Keratinocyte (primary cell): ENCODE measurements at regions not wholly inside any gene's neighbourhood (a gene's known extent, or its start where the extent isn't known, plus 50 kb on each side); places are given as distances from the start of the nearest gene placed in this dataset.

Experiments
- DNase-seq: peaks from one replicate; pipeline ENCODE4 v3.0.0-alpha.2; 2011; ENCODE audit warnings: low read depth, missing footprints, low spot score
- FAIRE-seq: peaks from 2 replicates; lab custom pipeline; 2011; peaks lifted over from hg19 to GRCh38; lab: Jason Lieb, UNC
- H2AFZ ChIP-seq: 2 replicates; pipeline ENCODE4 v1.6.0; 2012; ENCODE audit warnings: low read length, control low read depth, inconsistent platforms; ENCODE audit not compliant: control insufficient read depth
- H3K27ac ChIP-seq: 2 replicates; pipeline ENCODE4 v1.5.1; 2011; ENCODE audit warnings: low read length; ENCODE audit not compliant: control insufficient read depth, insufficient read depth
- H3K27me3 ChIP-seq: 3 replicates; pipeline ENCODE4 v1.6.0; 2011; ENCODE audit warnings: low read length; ENCODE audit not compliant: control insufficient read depth, insufficient read depth; ENCODE audit errors: extremely low read depth
- H3K36me3 ChIP-seq, 2 experiments: 2 replicates in 1 of 2; 3 replicates in 1 of 2; pipeline ENCODE4 v1.5.1; 2011; ENCODE audit warnings: low read length in 2 of 2, mild to moderate bottlenecking in 1 of 2; ENCODE audit not compliant: control insufficient read depth in 2 of 2, insufficient read depth in 2 of 2; ENCODE audit errors: extremely low read depth in 1 of 2
- H3K4me1 ChIP-seq: 3 replicates; pipeline ENCODE4 v1.5.1; 2011; ENCODE audit warnings: low read length; ENCODE audit not compliant: control insufficient read depth, insufficient read depth; ENCODE audit errors: extremely low read depth
- H3K4me2 ChIP-seq: 3 replicates; pipeline ENCODE4 v1.6.0; 2011; ENCODE audit warnings: low read depth, low read length; ENCODE audit not compliant: control insufficient read depth, insufficient read depth; ENCODE audit errors: extremely low read depth
- H3K4me3 ChIP-seq, 3 experiments: fragments of 200-600 bp in 1 of 3; sonication (generic) in 1 of 3; 2 replicates in 2 of 3; 3 replicates in 1 of 3; pipeline ENCODE4 v1.5.1; 2011 to 2016; ENCODE audit warnings: low read length in 3 of 3, mild to moderate bottlenecking in 3 of 3, control low read depth in 2 of 3, inconsistent platforms in 1 of 3, low read depth in 1 of 3, mixed read lengths in 1 of 3, mixed run types in 1 of 3, moderate library complexity in 1 of 3; ENCODE audit not compliant: control insufficient read depth in 2 of 3, insufficient read depth in 2 of 3; ENCODE audit errors: extremely low read depth in 1 of 3
- H3K79me2 ChIP-seq: 2 replicates; pipeline ENCODE4 v1.6.0; 2012; ENCODE audit warnings: low read length; ENCODE audit not compliant: control insufficient read depth, insufficient read depth
- H3K9ac ChIP-seq: 3 replicates; pipeline ENCODE4 v1.6.0; 2011; ENCODE audit warnings: low read length; ENCODE audit not compliant: control insufficient read depth, insufficient read depth; ENCODE audit errors: extremely low read depth
- H3K9me1 ChIP-seq: 3 replicates; pipeline ENCODE4 v1.6.0; 2011; ENCODE audit warnings: low read length; ENCODE audit not compliant: control insufficient read depth, insufficient read depth; ENCODE audit errors: extremely low read depth
- H3K9me3 ChIP-seq: 2 replicates; pipeline ENCODE4 v1.5.1; 2012; ENCODE audit warnings: low read depth, low read length; ENCODE audit not compliant: control insufficient read depth
- H4K20me1 ChIP-seq: 3 replicates; pipeline ENCODE4 v1.6.0; 2011; ENCODE audit warnings: low read length; ENCODE audit not compliant: control insufficient read depth, insufficient read depth; ENCODE audit errors: extremely low read depth
- EZH2 ChIP-seq: IDR thresholded peaks from one replicate; pipeline ENCODE4 v1.6.1; 2012; ENCODE audit warnings: inconsistent platforms, mild to moderate bottlenecking, low read length, moderate library complexity
- dilution Hi-C: fragments of 300-500 bp; cut with MboI; formaldehyde crosslinking; loops from one replicate; pipeline ENCODE4 v1.7.0; 2020; ENCODE audit warnings: low sequenced_read_pairs; ENCODE audit not compliant: extremely low pct_ligation_motif_present
- TF ChIP-seq, protein P1 (sequence below), 3 experiments: IDR thresholded peaks in 1 of 3; conservative IDR thresholded peaks in 1 of 3; optimal IDR thresholded peaks in 1 of 3; 2 replicates in 2 of 3; 3 replicates in 1 of 3; pipeline versions ENCODE3 to v1.5.1; 2011; ENCODE audit warnings: low read length in 3 of 3, mild to moderate bottlenecking in 3 of 3, moderate library complexity in 2 of 3, control low read depth in 1 of 3, inconsistent platforms in 1 of 3; ENCODE audit not compliant: insufficient read depth in 2 of 3; ENCODE audit errors: extremely low read depth in 1 of 3

DNA sequence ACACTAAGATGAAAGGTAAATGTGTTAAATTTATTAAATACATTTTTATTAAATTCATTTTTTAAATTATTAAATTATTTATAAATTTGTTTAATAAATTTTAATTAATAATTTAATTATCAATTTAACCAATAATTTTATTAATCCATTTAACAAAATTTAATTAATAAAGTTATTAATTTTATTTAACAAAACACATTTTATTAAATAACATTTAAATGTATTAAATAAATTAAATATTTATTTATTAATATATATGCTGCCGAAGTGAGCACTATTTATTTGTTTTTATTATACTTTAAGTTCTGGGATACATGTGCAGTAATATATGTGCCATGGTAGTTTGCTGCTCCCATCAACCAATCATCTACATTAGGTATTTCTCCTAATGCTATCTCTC is 719.5 kb downstream of the TRIML1 start:
- H4K20me1 ChIP-seq, result no peaks in the 10 kb centered on the region
- TF ChIP-seq EZH2, result no peak
- TF ChIP-seq, protein P1, sequence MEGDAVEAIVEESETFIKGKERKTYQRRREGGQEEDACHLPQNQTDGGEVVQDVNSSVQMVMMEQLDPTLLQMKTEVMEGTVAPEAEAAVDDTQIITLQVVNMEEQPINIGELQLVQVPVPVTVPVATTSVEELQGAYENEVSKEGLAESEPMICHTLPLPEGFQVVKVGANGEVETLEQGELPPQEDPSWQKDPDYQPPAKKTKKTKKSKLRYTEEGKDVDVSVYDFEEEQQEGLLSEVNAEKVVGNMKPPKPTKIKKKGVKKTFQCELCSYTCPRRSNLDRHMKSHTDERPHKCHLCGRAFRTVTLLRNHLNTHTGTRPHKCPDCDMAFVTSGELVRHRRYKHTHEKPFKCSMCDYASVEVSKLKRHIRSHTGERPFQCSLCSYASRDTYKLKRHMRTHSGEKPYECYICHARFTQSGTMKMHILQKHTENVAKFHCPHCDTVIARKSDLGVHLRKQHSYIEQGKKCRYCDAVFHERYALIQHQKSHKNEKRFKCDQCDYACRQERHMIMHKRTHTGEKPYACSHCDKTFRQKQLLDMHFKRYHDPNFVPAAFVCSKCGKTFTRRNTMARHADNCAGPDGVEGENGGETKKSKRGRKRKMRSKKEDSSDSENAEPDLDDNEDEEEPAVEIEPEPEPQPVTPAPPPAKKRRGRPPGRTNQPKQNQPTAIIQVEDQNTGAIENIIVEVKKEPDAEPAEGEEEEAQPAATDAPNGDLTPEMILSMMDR (optimal IDR thresholded peaks at IDR 0.05 in 1 of 3, IDR thresholded peaks at IDR 0.05 in 1 of 3, conservative IDR thresholded peaks at IDR 0.05 in 1 of 3; ENCODE audit: extremely low read depth in 1 of 3, insufficient read depth in 2 of 3, low read length in 3 of 3), result no peak
- no peaks in the 10 kb centered on the region for H3K9me1 ChIP-seq
- no peak overlapping the region for H3K27ac ChIP-seq
- H3K36me3 ChIP-seq, result no peaks in the 10 kb centered on the region
- H3K79me2 ChIP-seq, result no peaks in the 10 kb centered on the region
- DNase-seq, result no peak
- H3K27me3 ChIP-seq, result no peaks in the 10 kb centered on the region
- H3K9ac ChIP-seq, result no peak overlapping the region
- FAIRE-seq, result no peak
- H2AFZ ChIP-seq, result no peak overlapping the region
- dilution Hi-C loops, result no loop called here
- H3K9me3 ChIP-seq, result no peaks in the 10 kb centered on the region
- H3K4me1 ChIP-seq, result no peaks in the 10 kb centered on the region
- no peak overlapping the region for H3K4me2 ChIP-seq
- H3K4me3 ChIP-seq, result no peak overlapping the region

GRCh38 chr4:188864741-188865140 is 725.5 kb downstream of the TRIML1 start:
- Histone ChIP-seq H3K4me3 (no peak overlapping the region), H3K79me2 (no peaks in the 10 kb centered on the region), H3K9me3 (no peaks in the 10 kb centered on the region), H3K4me1 (no peaks in the 10 kb centered on the region), H4K20me1 (no peaks in the 10 kb centered on the region), H3K36me3 (no peaks in the 10 kb centered on the region), H2AFZ (no peak overlapping the region), H3K27me3 (no peaks in the 10 kb centered on the region), H3K4me2 (no peak overlapping the region), H3K9ac (no peak overlapping the region), H3K9me1 (no peaks in the 10 kb centered on the region), H3K27ac (no peak overlapping the region)
- TF ChIP-seq, protein P1 (optimal IDR thresholded peaks at IDR 0.05 in 1 of 3, IDR thresholded peaks at IDR 0.05 in 1 of 3, conservative IDR thresholded peaks at IDR 0.05 in 1 of 3; ENCODE audit: extremely low read depth in 1 of 3, insufficient read depth in 2 of 3, low read length in 3 of 3), result no peak
- no peak for TF ChIP-seq EZH2
- no peak for FAIRE-seq
- dilution Hi-C loops, result no loop called here
- no peak for DNase-seq
